Chondrocyte (in vitro differentiated cells): ENCODE measurements at regions not wholly inside any gene's neighbourhood (a gene's known extent, or its start where the extent isn't known, plus 50 kb on each side); places are given as distances from the start of the nearest gene placed in this dataset.

Experiments used
- DNase-seq: peaks from one replicate; pipeline ENCODE4 v3.0.0; 2021; ENCODE audit warnings: mixed read lengths, low spot score
- H3K27ac Mint-ChIP-seq: one replicate; pipeline ENCODE4 v1.8.0; 2021; ENCODE audit warnings: mild to moderate bottlenecking, moderate library complexity, mixed read lengths; ENCODE audit not compliant: unreplicated experiment
- H3K27me3 Mint-ChIP-seq: 2 replicates; pipeline ENCODE4 v1.8.0; 2021; ENCODE audit warnings: low read depth, mixed read lengths
- H3K36me3 Mint-ChIP-seq: 2 replicates; pipeline ENCODE4 v1.8.0; 2021; ENCODE audit warnings: low read depth, mixed read lengths
- H3K4me1 Mint-ChIP-seq: 2 replicates; pipeline ENCODE4 v1.8.0; 2021; ENCODE audit warnings: low read depth, mild to moderate bottlenecking, mixed read lengths
- H3K4me3 Mint-ChIP-seq: one replicate; pipeline ENCODE4 v1.8.0; 2021; ENCODE audit warnings: mild to moderate bottlenecking, moderate library complexity, mixed read lengths; ENCODE audit not compliant: unreplicated experiment
- H3K9me3 Mint-ChIP-seq: 2 replicates; pipeline ENCODE4 v1.8.0; 2021; ENCODE audit warnings: low read depth, mixed read lengths
- TF ChIP-seq, protein P1 (sequence below): fragments of 200-600 bp; sonication (generic); IDR thresholded peaks from 2 replicates; pipeline ENCODE4 v1.5.0; 2021; ENCODE audit warnings: antibody characterized with exemption, mild to moderate bottlenecking, moderate library complexity

DNA sequence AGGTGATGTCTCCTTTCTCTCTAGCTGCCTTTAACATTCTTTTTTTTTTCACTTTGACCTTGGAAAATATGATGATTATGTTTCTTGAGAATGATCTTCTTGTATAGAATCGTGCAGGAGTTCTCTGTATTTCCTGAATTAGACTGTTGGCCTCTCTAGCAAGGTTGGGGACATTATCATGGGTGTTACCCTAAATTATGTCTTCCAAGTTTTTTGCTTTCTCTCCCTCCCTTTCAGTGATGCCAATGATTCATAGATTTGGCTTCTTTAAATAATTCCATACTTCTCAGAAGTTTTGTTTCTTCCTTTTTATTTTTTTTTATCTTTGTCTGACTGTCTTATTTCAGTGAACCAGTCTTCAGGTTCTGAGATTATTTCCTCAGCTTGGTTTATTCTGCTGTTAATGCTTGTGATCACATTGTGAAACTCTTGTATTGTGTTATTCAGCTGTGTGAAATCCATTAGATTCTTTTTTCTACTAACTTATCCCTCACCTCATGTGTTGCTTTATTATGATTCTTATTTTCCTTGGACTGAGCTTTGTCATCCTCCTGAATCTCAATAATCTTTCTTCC, 268.4 kb upstream of the NRIP1 start:
- Mint-ChIP-seq H3K27ac (no peak overlapping the region), H3K4me3 (no peak overlapping the region), H3K4me1 (peaks cover 11% of the 10 kb centered on the region), H3K27me3 (no peaks in the 10 kb centered on the region), H3K9me3 (peaks cover 4% of the 10 kb centered on the region), H3K36me3 (no peaks in the 10 kb centered on the region)
- TF ChIP-seq, protein P1, sequence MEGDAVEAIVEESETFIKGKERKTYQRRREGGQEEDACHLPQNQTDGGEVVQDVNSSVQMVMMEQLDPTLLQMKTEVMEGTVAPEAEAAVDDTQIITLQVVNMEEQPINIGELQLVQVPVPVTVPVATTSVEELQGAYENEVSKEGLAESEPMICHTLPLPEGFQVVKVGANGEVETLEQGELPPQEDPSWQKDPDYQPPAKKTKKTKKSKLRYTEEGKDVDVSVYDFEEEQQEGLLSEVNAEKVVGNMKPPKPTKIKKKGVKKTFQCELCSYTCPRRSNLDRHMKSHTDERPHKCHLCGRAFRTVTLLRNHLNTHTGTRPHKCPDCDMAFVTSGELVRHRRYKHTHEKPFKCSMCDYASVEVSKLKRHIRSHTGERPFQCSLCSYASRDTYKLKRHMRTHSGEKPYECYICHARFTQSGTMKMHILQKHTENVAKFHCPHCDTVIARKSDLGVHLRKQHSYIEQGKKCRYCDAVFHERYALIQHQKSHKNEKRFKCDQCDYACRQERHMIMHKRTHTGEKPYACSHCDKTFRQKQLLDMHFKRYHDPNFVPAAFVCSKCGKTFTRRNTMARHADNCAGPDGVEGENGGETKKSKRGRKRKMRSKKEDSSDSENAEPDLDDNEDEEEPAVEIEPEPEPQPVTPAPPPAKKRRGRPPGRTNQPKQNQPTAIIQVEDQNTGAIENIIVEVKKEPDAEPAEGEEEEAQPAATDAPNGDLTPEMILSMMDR = no peak
- DNase-seq = no peak

DNA sequence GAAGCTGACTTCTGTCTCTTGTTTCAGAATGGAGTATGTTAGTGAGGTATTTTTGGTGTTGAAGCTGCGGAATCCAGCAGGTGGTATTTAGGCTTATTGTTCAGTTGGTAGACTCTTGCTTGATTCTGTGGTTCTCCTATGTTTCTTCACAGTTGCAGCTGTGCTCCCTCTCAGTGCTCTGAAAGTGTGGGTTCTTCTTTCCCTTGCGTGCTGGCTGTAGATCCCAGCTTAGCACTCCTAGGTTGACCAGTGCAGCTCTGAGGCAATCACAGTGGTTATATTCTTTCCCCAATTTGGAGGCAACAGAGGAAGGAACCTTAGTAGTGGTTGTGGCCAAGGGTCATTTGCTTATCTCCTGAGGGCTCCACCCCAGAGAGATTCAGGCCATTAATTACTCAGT, 269.2 kb upstream of the NRIP1 start:
- no peaks in the 10 kb centered on the region for H3K36me3 Mint-ChIP-seq
- H3K4me3 Mint-ChIP-seq = no peak overlapping the region
- peaks cover 11% of the 10 kb centered on the region for H3K4me1 Mint-ChIP-seq
- no peak overlapping the region for H3K27ac Mint-ChIP-seq
- peaks cover 6% of the 10 kb centered on the region for H3K9me3 Mint-ChIP-seq
- DNase-seq = no peak
- TF ChIP-seq, protein P1 = no peak
- H3K27me3 Mint-ChIP-seq = no peaks in the 10 kb centered on the region

DNA sequence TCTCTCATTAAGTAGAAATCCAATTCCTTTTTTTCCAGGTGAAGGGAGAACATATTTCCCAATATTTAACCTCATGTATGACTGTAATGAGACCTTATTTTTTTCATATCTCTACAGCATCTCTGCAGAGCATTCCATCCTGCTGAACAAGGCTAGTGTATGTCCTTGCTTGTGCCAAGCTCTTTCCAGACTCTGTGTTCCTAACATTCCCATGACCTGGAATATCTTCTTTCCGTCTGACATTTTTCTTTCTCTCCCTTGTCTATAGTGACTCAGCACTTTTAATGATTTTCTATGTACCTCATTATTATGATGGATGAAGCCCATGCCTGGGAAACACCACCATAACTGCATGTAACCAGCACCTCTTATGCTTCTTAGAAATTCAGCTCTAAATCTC, 278.3 kb upstream of the NRIP1 start:
- TF ChIP-seq, protein P1 = no peak
- H3K27ac Mint-ChIP-seq = no peak overlapping the region
- no peak overlapping the region for H3K4me3 Mint-ChIP-seq
- H3K27me3 Mint-ChIP-seq = no peaks in the 10 kb centered on the region
- no peak for DNase-seq
- H3K4me1 Mint-ChIP-seq = peaks cover 10% of the 10 kb centered on the region
- no peaks in the 10 kb centered on the region for H3K36me3 Mint-ChIP-seq
- H3K9me3 Mint-ChIP-seq = peaks cover 4% of the 10 kb centered on the region

DNA sequence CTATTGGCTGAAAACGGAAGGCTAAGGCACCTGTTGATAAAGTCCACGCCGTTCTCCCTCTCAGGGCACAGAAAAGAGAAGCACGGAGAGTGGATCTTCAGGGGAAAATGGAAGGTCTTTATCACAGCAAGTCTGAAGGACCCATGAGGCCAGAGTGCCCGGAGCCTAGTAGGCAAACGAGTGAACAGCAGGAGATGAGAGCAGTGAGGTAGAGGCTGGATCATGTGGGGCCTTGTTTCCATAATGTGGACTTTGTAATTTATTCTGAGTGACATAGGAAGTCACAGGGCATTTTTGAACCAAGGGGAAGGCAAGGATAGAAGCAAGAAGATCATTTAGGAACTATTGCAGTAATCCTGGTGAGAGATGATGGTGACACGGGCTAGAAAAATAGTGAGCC, 287.2 kb upstream of the NRIP1 start:
- H3K4me3 Mint-ChIP-seq = no peak overlapping the region
- DNase-seq = no peak
- H3K27ac Mint-ChIP-seq = no peak overlapping the region
- no peaks in the 10 kb centered on the region for H3K27me3 Mint-ChIP-seq
- TF ChIP-seq, protein P1 = no peak
- H3K36me3 Mint-ChIP-seq = no peaks in the 10 kb centered on the region
- no peaks in the 10 kb centered on the region for H3K4me1 Mint-ChIP-seq
- H3K9me3 Mint-ChIP-seq = peaks cover 3% of the 10 kb centered on the region

DNA sequence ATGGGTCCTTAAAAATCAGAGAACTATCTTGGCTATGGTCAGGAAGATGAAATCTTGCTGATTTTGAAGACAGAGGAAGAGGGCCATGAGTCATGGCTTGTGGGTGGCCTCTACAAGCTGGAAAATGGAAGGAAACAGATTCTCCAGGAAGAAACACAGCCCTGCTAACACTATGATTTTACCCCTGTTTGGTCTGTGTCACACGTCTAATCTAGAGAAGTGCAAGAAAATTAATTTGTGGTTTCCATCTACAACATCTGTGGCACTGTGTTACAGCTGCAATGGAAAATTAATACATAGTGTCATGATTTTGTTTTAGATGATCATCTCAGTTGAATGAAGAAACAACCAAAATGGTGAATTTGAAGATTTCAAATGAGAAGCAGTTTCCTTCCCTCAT, 288.7 kb upstream of the NRIP1 start:
- DNase-seq = no peak
- H3K4me3 Mint-ChIP-seq = no peak overlapping the region
- no peaks in the 10 kb centered on the region for H3K4me1 Mint-ChIP-seq
- H3K27ac Mint-ChIP-seq = no peak overlapping the region
- no peaks in the 10 kb centered on the region for H3K27me3 Mint-ChIP-seq
- peaks cover 3% of the 10 kb centered on the region for H3K9me3 Mint-ChIP-seq
- TF ChIP-seq, protein P1 = no peak
- no peaks in the 10 kb centered on the region for H3K36me3 Mint-ChIP-seq
